Smooth muscle cell (in vitro differentiated cells): ENCODE measurements at regions not wholly inside any gene's neighbourhood (a gene's known extent, or its start where the extent isn't known, plus 50 kb on each side); places are given as distances from the start of the nearest gene placed in this dataset.

Experiments used
- DNase-seq: peaks from one replicate; lab custom pipeline; 2025; ENCODE audit not compliant: unreplicated experiment; lab: John Stamatoyannopoulos, UW
- H2AFZ ChIP-seq: fragments of 200-600 bp; sonication (generic); 2 replicates; pipeline ENCODE4 v1.6.0; 2016; ENCODE audit warnings: antibody characterized with exemption, low read depth, mild to moderate bottlenecking
- H3F3A ChIP-seq: fragments of 200-600 bp; sonication (generic); 2 replicates; pipeline ENCODE4 v1.6.0; 2017; ENCODE audit warnings: antibody characterized with exemption, low read depth
- H3K27ac ChIP-seq: fragments of 200-600 bp; sonication (generic); 2 replicates; pipeline ENCODE4 v1.5.1; 2016; ENCODE audit warnings: low read depth, mild to moderate bottlenecking
- H3K27me3 ChIP-seq: fragments of 200-600 bp; sonication (generic); 2 replicates; pipeline ENCODE4 v1.6.1; 2016; ENCODE audit warnings: low read depth, mild to moderate bottlenecking
- H3K36me3 ChIP-seq: fragments of 200-600 bp; sonication (generic); 2 replicates; pipeline ENCODE4 v1.5.1; 2016; ENCODE audit warnings: low read depth
- H3K4me1 ChIP-seq: fragments of 200-600 bp; sonication (generic); 2 replicates; pipeline ENCODE4 v1.5.1; 2016; ENCODE audit warnings: low read depth
- H3K4me2 ChIP-seq: fragments of 200-600 bp; sonication (generic); 2 replicates; pipeline ENCODE4 v1.6.0; 2016; ENCODE audit warnings: mild to moderate bottlenecking
- H3K4me3 ChIP-seq: fragments of 200-600 bp; sonication (generic); 2 replicates; pipeline ENCODE4 v1.5.1; 2016; ENCODE audit warnings: mild to moderate bottlenecking
- H3K79me2 ChIP-seq: fragments of 200-600 bp; sonication (generic); 2 replicates; pipeline ENCODE4 v1.6.0; 2016; ENCODE audit warnings: low read depth, mild to moderate bottlenecking
- H3K9ac ChIP-seq: fragments of 200-600 bp; sonication (generic); 2 replicates; pipeline ENCODE4 v1.6.0; 2016; ENCODE audit warnings: low read depth
- H3K9me3 ChIP-seq: fragments of 200-600 bp; sonication (generic); replicated peaks from 2 replicates; pipeline ENCODE4 v1.5.1; 2016; ENCODE audit warnings: low read depth
- H4K20me1 ChIP-seq: fragments of 200-600 bp; sonication (generic); 2 replicates; pipeline ENCODE4 v1.6.0; 2016; ENCODE audit warnings: low read depth
- CTCF ChIP-seq: fragments of 200-600 bp; sonication (generic); IDR thresholded peaks from 2 replicates; pipeline ENCODE4 v1.5.1; 2017; ENCODE audit warnings: borderline replicate concordance, mild to moderate bottlenecking, antibody characterized with exemption; ENCODE audit not compliant: insufficient read depth, poor library complexity, severe bottlenecking
- WGBS: methylation state at CpG from one replicate; pipeline ENCODE4 v1.1.7; 2016; ENCODE audit warnings: low lambda C conversion rate; 5-methylcytosine and 5-hydroxymethylcytosine counted together

GRCh38 chr9:18398038-18398437 lies 75.9 kb upstream of the ADAMTSL1 start:
- Histone ChIP-seq H4K20me1 (no peaks in the 10 kb centered on the region), H3K36me3 (no peaks in the 10 kb centered on the region), H3K79me2 (no peaks in the 10 kb centered on the region), H3K9me3 (no peaks in the 10 kb centered on the region), H3F3A (peaks cover 6% of the 10 kb centered on the region), H3K4me1 (no peaks in the 10 kb centered on the region), H2AFZ (no peak overlapping the region), H3K9ac (no peak overlapping the region), H3K4me3 (no peak overlapping the region), H3K4me2 (no peak overlapping the region), H3K27me3 (no peaks in the 10 kb centered on the region), H3K27ac (no peak overlapping the region)
- WGBS = 98% methylated on average over 1 of the region's 1 CpG
- DNase-seq = no peak
- TF ChIP-seq CTCF = no peak

- Histone ChIP-seq H3K9me3 (no peaks in the 10 kb centered on the region), H3K36me3 (no peaks in the 10 kb centered on the region), H3F3A (no peaks in the 10 kb centered on the region), H3K4me3 (no peak overlapping the region), H2AFZ (no peak overlapping the region), H4K20me1 (no peaks in the 10 kb centered on the region), H3K79me2 (no peaks in the 10 kb centered on the region), H3K4me1 (no peaks in the 10 kb centered on the region), H3K9ac (no peak overlapping the region), H3K27me3 (no peaks in the 10 kb centered on the region), H3K4me2 (no peak overlapping the region), H3K27ac (no peak overlapping the region)
- DNase-seq = no peak
- TF ChIP-seq CTCF = no peak
- WGBS = 90% methylated on average over 3 of the region's 3 CpGs
Measured at GRCh38 chr9:18404434-18405029, 69.4 kb upstream of the ADAMTSL1 start.

GRCh38 chr9:18405240-18405639 lies 68.7 kb upstream of the ADAMTSL1 start:
- Histone ChIP-seq H3K27me3 (no peaks in the 10 kb centered on the region), H2AFZ (no peak overlapping the region), H4K20me1 (no peaks in the 10 kb centered on the region), H3K36me3 (no peaks in the 10 kb centered on the region), H3K9ac (no peak overlapping the region), H3F3A (no peaks in the 10 kb centered on the region), H3K4me1 (no peaks in the 10 kb centered on the region), H3K79me2 (no peaks in the 10 kb centered on the region), H3K4me3 (no peak overlapping the region), H3K9me3 (no peaks in the 10 kb centered on the region), H3K27ac (no peak overlapping the region), H3K4me2 (no peak overlapping the region)
- 90% methylated on average over 3 of the region's 3 CpGs for WGBS
- no peak for DNase-seq
- TF ChIP-seq CTCF = no peak

GRCh38 chr9:18410983-18411382 lies 63.0 kb upstream of the ADAMTSL1 start:
- Histone ChIP-seq H3K4me3 (no peak overlapping the region), H3K9me3 (no peaks in the 10 kb centered on the region), H3K27me3 (no peaks in the 10 kb centered on the region), H3K36me3 (no peaks in the 10 kb centered on the region), H3K27ac (no peak overlapping the region), H3F3A (no peaks in the 10 kb centered on the region), H3K4me1 (no peaks in the 10 kb centered on the region), H2AFZ (no peak overlapping the region), H3K9ac (no peak overlapping the region), H4K20me1 (no peaks in the 10 kb centered on the region), H3K79me2 (no peaks in the 10 kb centered on the region), H3K4me2 (no peak overlapping the region)
- TF ChIP-seq CTCF = no peak
- WGBS = 92% methylated on average over 7 of the region's 7 CpGs
- DNase-seq = no peak
